ENCODE measurements at regions not wholly inside any gene's neighbourhood (a gene's known extent, or its start where the extent isn't known, plus 50 kb on each side); places are given as distances from the start of the nearest gene placed in this dataset.

GRCh38 chr5:91269198-91269597 is 113.9 kb downstream of the ARRDC3 start:
- TF ChIP-seq, protein P1, sequence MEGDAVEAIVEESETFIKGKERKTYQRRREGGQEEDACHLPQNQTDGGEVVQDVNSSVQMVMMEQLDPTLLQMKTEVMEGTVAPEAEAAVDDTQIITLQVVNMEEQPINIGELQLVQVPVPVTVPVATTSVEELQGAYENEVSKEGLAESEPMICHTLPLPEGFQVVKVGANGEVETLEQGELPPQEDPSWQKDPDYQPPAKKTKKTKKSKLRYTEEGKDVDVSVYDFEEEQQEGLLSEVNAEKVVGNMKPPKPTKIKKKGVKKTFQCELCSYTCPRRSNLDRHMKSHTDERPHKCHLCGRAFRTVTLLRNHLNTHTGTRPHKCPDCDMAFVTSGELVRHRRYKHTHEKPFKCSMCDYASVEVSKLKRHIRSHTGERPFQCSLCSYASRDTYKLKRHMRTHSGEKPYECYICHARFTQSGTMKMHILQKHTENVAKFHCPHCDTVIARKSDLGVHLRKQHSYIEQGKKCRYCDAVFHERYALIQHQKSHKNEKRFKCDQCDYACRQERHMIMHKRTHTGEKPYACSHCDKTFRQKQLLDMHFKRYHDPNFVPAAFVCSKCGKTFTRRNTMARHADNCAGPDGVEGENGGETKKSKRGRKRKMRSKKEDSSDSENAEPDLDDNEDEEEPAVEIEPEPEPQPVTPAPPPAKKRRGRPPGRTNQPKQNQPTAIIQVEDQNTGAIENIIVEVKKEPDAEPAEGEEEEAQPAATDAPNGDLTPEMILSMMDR (optimal IDR thresholded peaks at IDR 0.05 in 1 of 3, IDR thresholded peaks at IDR 0.05 in 1 of 3, conservative IDR thresholded peaks at IDR 0.05 in 1 of 3; ENCODE audit: extremely low read depth in 1 of 3, insufficient read depth in 2 of 3, low read length in 3 of 3), result no peak
- TF ChIP-seq EZH2 (IDR thresholded peaks at IDR 0.05; ENCODE audit: low read length), result no peak
